Naive B cell (primary cell): ENCODE measurements at regions not wholly inside any gene's neighbourhood (a gene's known extent, or its start where the extent isn't known, plus 50 kb on each side); places are given as distances from the start of the nearest gene placed in this dataset.

Experiments
- ATAC-seq, 2 donors: fragments of 150-1000 bp; cut with Tn5 transposase; 2 replicates each; pipeline ENCODE4 v1.10.0; 2021; ENCODE audit warnings: low read depth in 2 of 2, mild to moderate bottlenecking in 2 of 2, moderate library complexity in 2 of 2
- DNase-seq: peaks from one replicate; pipeline ENCODE4 v3.0.0; 2022
- H3K27ac Mint-ChIP-seq, 6 donors: one replicate each; pipeline ENCODE4 v1.8.0; 2020 to 2022; ENCODE audit warnings: mild to moderate bottlenecking in 6 of 6, mixed read lengths in 6 of 6, moderate library complexity in 5 of 6, inconsistent platforms in 2 of 6
- H3K27me3 Mint-ChIP-seq, 3 donors: one replicate each; pipeline ENCODE4 v1.8.0; 2021 to 2022; ENCODE audit warnings: mixed read lengths in 3 of 3, mild to moderate bottlenecking in 1 of 3
- H3K36me3 Mint-ChIP-seq, 2 donors: one replicate each; pipeline ENCODE4 v1.8.0; 2020 to 2022; ENCODE audit warnings: mixed read lengths in 2 of 2, inconsistent platforms in 1 of 2, mild to moderate bottlenecking in 1 of 2
- H3K4me1 Mint-ChIP-seq, 3 donors: one replicate each; pipeline ENCODE4 v1.8.0; 2020 to 2022; ENCODE audit warnings: mixed read lengths in 3 of 3, inconsistent platforms in 1 of 3, mild to moderate bottlenecking in 1 of 3, moderate library complexity in 1 of 3
- H3K4me3 Mint-ChIP-seq, 8 donors: one replicate each; pipeline ENCODE4 v1.8.0; 2020 to 2022; ENCODE audit warnings: mild to moderate bottlenecking in 8 of 8, mixed read lengths in 8 of 8, moderate library complexity in 8 of 8, inconsistent platforms in 2 of 8
- H3K9me3 Mint-ChIP-seq, 7 donors: one replicate each; pipeline ENCODE4 v1.8.0; 2020 to 2022; ENCODE audit warnings: mixed read lengths in 7 of 7, mild to moderate bottlenecking in 5 of 7, inconsistent platforms in 2 of 7, moderate library complexity in 1 of 7

- peak overlapping the region in 1 of 6 donors; percentile 85 for H3K27ac Mint-ChIP-seq
- ATAC-seq, result no peak
- no peak overlapping the region for H3K4me3 Mint-ChIP-seq
- H3K36me3 Mint-ChIP-seq, result no peaks in the 10 kb centered on the region
- no peaks in the 10 kb centered on the region for H3K4me1 Mint-ChIP-seq
- peaks cover 0 to 9% (median 0%) of the 10 kb centered on the region in 7 donors for H3K9me3 Mint-ChIP-seq
- H3K27me3 Mint-ChIP-seq, result no peaks in the 10 kb centered on the region
- no peak for DNase-seq
These were observed 203.7 kb upstream of the ESRRG start for GRCh38 chr1:216926720-216927510.

GRCh38 chr1:216925962-216926625 lies 202.9 kb upstream of the ESRRG start:
- Mint-ChIP-seq H3K27me3 (no peaks in the 10 kb centered on the region), H3K36me3 (no peaks in the 10 kb centered on the region), H3K4me3 (no peak overlapping the region), H3K9me3 (peaks cover 0 to 9% (median 0%) of the 10 kb centered on the region in 7 donors), H3K4me1 (no peaks in the 10 kb centered on the region), H3K27ac (no peak overlapping the region)
- DNase-seq (no peak), ATAC-seq (no peak)

GRCh38 chr1:216924732-216925131 lies 201.5 kb upstream of the ESRRG start:
- ATAC-seq (no peak), DNase-seq (no peak)
- Mint-ChIP-seq H3K27ac (peak overlapping the region in 1 of 6 donors; percentile 43), H3K27me3 (no peaks in the 10 kb centered on the region), H3K36me3 (no peaks in the 10 kb centered on the region), H3K4me3 (no peak overlapping the region), H3K9me3 (peaks cover 0 to 9% (median 0%) of the 10 kb centered on the region in 7 donors), H3K4me1 (no peaks in the 10 kb centered on the region)

GRCh38 chr1:216923601-216924000 lies 200.4 kb upstream of the ESRRG start:
- Mint-ChIP-seq H3K27me3 (no peaks in the 10 kb centered on the region), H3K4me1 (no peaks in the 10 kb centered on the region), H3K27ac (no peak overlapping the region), H3K9me3 (peaks cover 0 to 9% (median 0%) of the 10 kb centered on the region in 7 donors), H3K4me3 (no peak overlapping the region), H3K36me3 (no peaks in the 10 kb centered on the region)
- ATAC-seq, result no peak
- no peak for DNase-seq

- H3K9me3 Mint-ChIP-seq, result peaks cover 0 to 9% (median 0%) of the 10 kb centered on the region in 7 donors
- no peaks in the 10 kb centered on the region for H3K4me1 Mint-ChIP-seq
- no peak for DNase-seq
- no peak overlapping the region for H3K4me3 Mint-ChIP-seq
- H3K27ac Mint-ChIP-seq, result no peak overlapping the region
- ATAC-seq, result no peak
- no peaks in the 10 kb centered on the region for H3K27me3 Mint-ChIP-seq
- H3K36me3 Mint-ChIP-seq, result no peaks in the 10 kb centered on the region
These were observed 199.2 kb upstream of the ESRRG start for GRCh38 chr1:216922406-216922805.

GRCh38 chr1:216921866-216922265 lies 198.6 kb upstream of the ESRRG start:
- ATAC-seq (no peak), DNase-seq (no peak)
- peaks cover 0 to 9% (median 0%) of the 10 kb centered on the region in 7 donors for H3K9me3 Mint-ChIP-seq

GRCh38 chr1:216919060-216919970 lies 196.1 kb upstream of the ESRRG start:
- no peak overlapping the region for H3K27ac Mint-ChIP-seq
- no peak for DNase-seq
- H3K36me3 Mint-ChIP-seq, result no peaks in the 10 kb centered on the region
- H3K9me3 Mint-ChIP-seq, result peaks cover 0 to 9% (median 0%) of the 10 kb centered on the region in 7 donors
- no peak overlapping the region for H3K4me3 Mint-ChIP-seq
- H3K4me1 Mint-ChIP-seq, result no peaks in the 10 kb centered on the region
- no peaks in the 10 kb centered on the region for H3K27me3 Mint-ChIP-seq
- no peak for ATAC-seq

More at GRCh38 chr1:216921866-216922265, 198.6 kb upstream of the ESRRG start:
- H3K4me1 Mint-ChIP-seq, result no peaks in the 10 kb centered on the region
- no peaks in the 10 kb centered on the region for H3K36me3 Mint-ChIP-seq
- no peak overlapping the region for H3K27ac Mint-ChIP-seq
- no peak overlapping the region for H3K4me3 Mint-ChIP-seq
- no peaks in the 10 kb centered on the region for H3K27me3 Mint-ChIP-seq

- Mint-ChIP-seq H3K27me3 (no peaks in the 10 kb centered on the region), H3K4me3 (no peak overlapping the region), H3K27ac (no peak overlapping the region), H3K4me1 (no peaks in the 10 kb centered on the region), H3K9me3 (peaks cover 0 to 6% (median 0%) of the 10 kb centered on the region in 7 donors), H3K36me3 (no peaks in the 10 kb centered on the region)
- DNase-seq (no peak), ATAC-seq (no peak)
These were observed 193.7 kb upstream of the ESRRG start for GRCh38 chr1:216916890-216917438.

GRCh38 chr1:216914974-216915373 lies 191.7 kb upstream of the ESRRG start:
- Mint-ChIP-seq H3K27me3 (no peaks in the 10 kb centered on the region), H3K27ac (no peak overlapping the region), H3K4me1 (no peaks in the 10 kb centered on the region), H3K9me3 (peaks cover 0 to 6% (median 2%) of the 10 kb centered on the region in 7 donors), H3K4me3 (no peak overlapping the region), H3K36me3 (no peaks in the 10 kb centered on the region)
- DNase-seq (no peak), ATAC-seq (no peak)

GRCh38 chr1:216913976-216914375 lies 190.7 kb upstream of the ESRRG start:
- H3K27me3 Mint-ChIP-seq, result no peaks in the 10 kb centered on the region
- no peak overlapping the region for H3K4me3 Mint-ChIP-seq
- no peaks in the 10 kb centered on the region for H3K4me1 Mint-ChIP-seq
- peaks cover 0 to 6% (median 2%) of the 10 kb centered on the region in 7 donors for H3K9me3 Mint-ChIP-seq
- no peak overlapping the region for H3K27ac Mint-ChIP-seq
- no peak for ATAC-seq
- H3K36me3 Mint-ChIP-seq, result no peaks in the 10 kb centered on the region
- DNase-seq, result no peak

- Mint-ChIP-seq H3K27ac (peak overlapping the region in 1 of 6 donors; percentile 9), H3K4me3 (no peak overlapping the region), H3K9me3 (peaks cover 0 to 7% (median 2%) of the 10 kb centered on the region in 7 donors)
These were observed 187.0 kb upstream of the ESRRG start for GRCh38 chr1:216910081-216910840.

GRCh38 chr1:216908126-216908525 lies 184.9 kb upstream of the ESRRG start:
- Mint-ChIP-seq H3K9me3 (peaks cover 0 to 8% (median 4%) of the 10 kb centered on the region in 7 donors), H3K4me1 (no peaks in the 10 kb centered on the region), H3K27ac (no peak overlapping the region), H3K36me3 (no peaks in the 10 kb centered on the region), H3K4me3 (no peak overlapping the region), H3K27me3 (no peaks in the 10 kb centered on the region)
- DNase-seq, result no peak
- no peak for ATAC-seq

More at GRCh38 chr1:216910081-216910840, 187.0 kb upstream of the ESRRG start:
- Mint-ChIP-seq H3K4me1 (no peaks in the 10 kb centered on the region), H3K27me3 (no peaks in the 10 kb centered on the region), H3K36me3 (no peaks in the 10 kb centered on the region)
- DNase-seq (no peak), ATAC-seq (no peak)
